22Rv1 (cell line): ENCODE measurements at regions not wholly inside any gene's neighbourhood (a gene's known extent, or its start where the extent isn't known, plus 50 kb on each side); places are given as distances from the start of the nearest gene placed in this dataset.

ENCODE experiments used
- CTCF ChIP-seq: fragments of 450-650 bp; IDR thresholded peaks from 2 replicates; pipeline ENCODE4 v1.5.1; 2017; ENCODE audit warnings: mild to moderate bottlenecking
- ZFX ChIP-seq: fragments of 450-650 bp; IDR thresholded peaks from 2 replicates; pipeline ENCODE4 v1.6.1; 2017; ENCODE audit warnings: antibody characterized with exemption, borderline replicate concordance

GRCh38 chr13:58963321-58963720, 1200.4 kb downstream of the DIAPH3 start:
- no peak for TF ChIP-seq CTCF
- no peak for TF ChIP-seq ZFX
